ENCODE measurements at regions not wholly inside any gene's neighbourhood (a gene's known extent, or its start where the extent isn't known, plus 50 kb on each side); places are given as distances from the start of the nearest gene placed in this dataset.

DNA sequence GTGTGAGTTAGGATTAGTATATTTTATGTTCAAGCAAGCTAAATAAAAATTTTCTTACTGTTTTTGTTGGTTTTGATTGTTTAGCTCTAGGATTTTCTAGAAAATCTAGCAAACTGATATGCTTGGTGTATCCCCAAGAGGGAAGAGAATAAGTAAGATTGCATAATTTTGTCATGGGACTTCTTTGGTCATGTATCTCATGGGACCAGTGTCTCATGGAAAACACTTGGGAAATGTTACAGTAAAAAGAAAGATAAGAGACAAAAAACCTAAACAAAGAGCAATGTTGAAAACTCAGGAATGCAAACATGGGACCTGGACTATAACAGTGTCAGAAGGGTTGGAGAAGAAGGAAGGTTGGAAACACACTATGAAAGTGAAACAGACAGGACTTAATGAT lies 119.4 kb downstream of the TLR4 start:
- ChIA-PET CTCF (interaction anchor here (0.7 kb wide), 2 partner anchors 10 to 161 kb away, joined by 3 to 7 read pairs; no protein-coding TSS in a partner anchor), POLR2A (no interaction called here)
- TF ChIP-seq MZF1 (tag by site-specific recombination; IDR thresholded peaks at IDR 0.05; ENCODE audit: borderline replicate concordance) (no peak), BCL11A (tag by site-specific recombination; IDR thresholded peaks at IDR 0.05; ENCODE audit: low read depth) (no peak), ZNF211 (tag by site-specific recombination; IDR thresholded peaks at IDR 0.05; ENCODE audit: low read depth) (no peak), ZNF658 (tag by site-specific recombination; IDR thresholded peaks at IDR 0.05) (no peak), FEZF1 (tag by site-specific recombination; IDR thresholded peaks at IDR 0.05) (no peak), ZNF391 (tag by site-specific recombination; IDR thresholded peaks at IDR 0.05; ENCODE audit: borderline replicate concordance, low read depth) (no peak)
- Histone ChIP-seq H3K4me1 (ENCODE audit: control insufficient read depth, insufficient read depth, low read length) (no peaks in the 10 kb centered on the region), H3K27ac (ENCODE audit: extremely low read depth, low read depth, low read length) (no peak overlapping the region), H3K9me3 (ENCODE audit: control insufficient read depth, insufficient read depth, low read depth, low read length) (no peaks in the 10 kb centered on the region), H3K4me3 (ENCODE audit: low read depth, low read length) (no peak overlapping the region), H3K36me3 (ENCODE audit: control insufficient read depth in 2 of 2, insufficient read depth in 1 of 2, low read length in 2 of 2) (no peaks in the 10 kb centered on the region)

DNA sequence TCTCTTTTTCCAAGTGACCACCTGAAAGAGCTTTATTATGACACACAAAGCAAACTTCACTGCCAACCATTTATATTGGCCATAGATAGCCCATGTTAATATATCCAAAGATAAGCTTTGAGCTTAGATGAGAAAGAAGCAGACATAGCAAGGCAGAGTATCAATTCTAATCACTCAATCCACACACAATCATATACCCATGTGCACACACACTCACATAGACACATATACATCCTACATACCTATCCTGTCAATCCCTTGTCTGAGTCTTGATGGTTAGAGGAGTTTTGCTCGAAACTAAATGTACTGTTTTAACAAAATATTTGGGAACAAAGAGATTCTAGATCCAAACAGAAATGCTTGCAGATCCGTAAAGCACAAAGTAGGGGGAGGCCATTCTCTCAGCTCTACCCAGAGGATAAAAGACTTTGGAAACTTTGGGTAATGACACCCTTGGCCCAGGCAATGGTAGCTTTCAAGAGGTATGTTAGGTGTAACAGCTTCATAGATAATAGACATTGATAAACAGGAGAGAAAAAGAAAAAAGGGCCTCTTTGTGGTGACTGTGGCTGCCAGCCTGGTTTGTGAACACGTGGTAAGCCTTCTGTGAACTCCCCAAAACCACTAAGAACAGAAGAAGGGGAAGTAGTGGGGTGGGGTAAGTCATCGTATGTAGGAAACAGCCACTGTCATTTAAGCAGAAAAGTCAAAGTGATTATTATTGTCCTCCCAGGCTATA lies 121.6 kb downstream of the TLR4 start:
- POLR2A ChIA-PET: no interaction called here
- Histone ChIP-seq H3K4me1 (ENCODE audit: control insufficient read depth, insufficient read depth, low read length) (no peaks in the 10 kb centered on the region), H3K9me3 (ENCODE audit: control insufficient read depth, insufficient read depth, low read depth, low read length) (no peaks in the 10 kb centered on the region), H3K36me3 (ENCODE audit: control insufficient read depth in 2 of 2, insufficient read depth in 1 of 2, low read length in 2 of 2) (no peaks in the 10 kb centered on the region), H3K4me3 (ENCODE audit: low read depth, low read length) (no peak overlapping the region), H3K27ac (ENCODE audit: extremely low read depth, low read depth, low read length) (no peak overlapping the region)
- CTCF ChIA-PET: interaction anchor here (0.6 kb wide), 2 partner anchors 17 to 1003 kb away, joined by 3 to 4 read pairs; no protein-coding TSS in a partner anchor
- TF ChIP-seq ZNF350 (tag by site-specific recombination; IDR thresholded peaks at IDR 0.05): no peak
- TF ChIP-seq ZBTB7A (tag by site-specific recombination; IDR thresholded peaks at IDR 0.05; ENCODE audit: low read depth): no peak
- TF ChIP-seq, protein P1, sequence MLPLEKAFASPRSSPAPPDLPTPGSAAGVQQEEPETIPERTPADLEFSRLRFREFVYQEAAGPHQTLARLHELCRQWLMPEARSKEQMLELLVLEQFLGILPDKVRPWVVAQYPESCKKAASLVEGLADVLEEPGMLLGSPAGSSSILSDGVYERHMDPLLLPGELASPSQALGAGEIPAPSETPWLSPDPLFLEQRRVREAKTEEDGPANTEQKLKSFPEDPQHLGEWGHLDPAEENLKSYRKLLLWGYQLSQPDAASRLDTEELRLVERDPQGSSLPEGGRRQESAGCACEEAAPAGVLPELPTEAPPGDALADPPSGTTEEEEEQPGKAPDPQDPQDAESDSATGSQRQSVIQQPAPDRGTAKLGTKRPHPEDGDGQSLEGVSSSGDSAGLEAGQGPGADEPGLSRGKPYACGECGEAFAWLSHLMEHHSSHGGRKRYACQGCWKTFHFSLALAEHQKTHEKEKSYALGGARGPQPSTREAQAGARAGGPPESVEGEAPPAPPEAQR (tag by site-specific recombination; IDR thresholded peaks at IDR 0.05): no peak
- TF ChIP-seq ZNF768 (tag by site-specific recombination; IDR thresholded peaks at IDR 0.05): no peak
- TF ChIP-seq HOXD13 (CRISPR knock-in tag; IDR thresholded peaks at IDR 0.05; ENCODE audit: borderline replicate concordance): no peak
- TF ChIP-seq, protein P2, sequence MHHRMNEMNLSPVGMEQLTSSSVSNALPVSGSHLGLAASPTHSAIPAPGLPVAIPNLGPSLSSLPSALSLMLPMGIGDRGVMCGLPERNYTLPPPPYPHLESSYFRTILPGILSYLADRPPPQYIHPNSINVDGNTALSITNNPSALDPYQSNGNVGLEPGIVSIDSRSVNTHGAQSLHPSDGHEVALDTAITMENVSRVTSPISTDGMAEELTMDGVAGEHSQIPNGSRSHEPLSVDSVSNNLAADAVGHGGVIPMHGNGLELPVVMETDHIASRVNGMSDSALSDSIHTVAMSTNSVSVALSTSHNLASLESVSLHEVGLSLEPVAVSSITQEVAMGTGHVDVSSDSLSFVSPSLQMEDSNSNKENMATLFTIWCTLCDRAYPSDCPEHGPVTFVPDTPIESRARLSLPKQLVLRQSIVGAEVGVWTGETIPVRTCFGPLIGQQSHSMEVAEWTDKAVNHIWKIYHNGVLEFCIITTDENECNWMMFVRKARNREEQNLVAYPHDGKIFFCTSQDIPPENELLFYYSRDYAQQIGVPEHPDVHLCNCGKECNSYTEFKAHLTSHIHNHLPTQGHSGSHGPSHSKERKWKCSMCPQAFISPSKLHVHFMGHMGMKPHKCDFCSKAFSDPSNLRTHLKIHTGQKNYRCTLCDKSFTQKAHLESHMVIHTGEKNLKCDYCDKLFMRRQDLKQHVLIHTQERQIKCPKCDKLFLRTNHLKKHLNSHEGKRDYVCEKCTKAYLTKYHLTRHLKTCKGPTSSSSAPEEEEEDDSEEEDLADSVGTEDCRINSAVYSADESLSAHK (tag by site-specific recombination; IDR thresholded peaks at IDR 0.05): no peak
- no peak for TF ChIP-seq EGR2 (tag by site-specific recombination; IDR thresholded peaks at IDR 0.05; ENCODE audit: low read depth)
- no peak for TF ChIP-seq GLIS1 (tag by site-specific recombination; IDR thresholded peaks at IDR 0.05)
- TF ChIP-seq, protein P3, sequence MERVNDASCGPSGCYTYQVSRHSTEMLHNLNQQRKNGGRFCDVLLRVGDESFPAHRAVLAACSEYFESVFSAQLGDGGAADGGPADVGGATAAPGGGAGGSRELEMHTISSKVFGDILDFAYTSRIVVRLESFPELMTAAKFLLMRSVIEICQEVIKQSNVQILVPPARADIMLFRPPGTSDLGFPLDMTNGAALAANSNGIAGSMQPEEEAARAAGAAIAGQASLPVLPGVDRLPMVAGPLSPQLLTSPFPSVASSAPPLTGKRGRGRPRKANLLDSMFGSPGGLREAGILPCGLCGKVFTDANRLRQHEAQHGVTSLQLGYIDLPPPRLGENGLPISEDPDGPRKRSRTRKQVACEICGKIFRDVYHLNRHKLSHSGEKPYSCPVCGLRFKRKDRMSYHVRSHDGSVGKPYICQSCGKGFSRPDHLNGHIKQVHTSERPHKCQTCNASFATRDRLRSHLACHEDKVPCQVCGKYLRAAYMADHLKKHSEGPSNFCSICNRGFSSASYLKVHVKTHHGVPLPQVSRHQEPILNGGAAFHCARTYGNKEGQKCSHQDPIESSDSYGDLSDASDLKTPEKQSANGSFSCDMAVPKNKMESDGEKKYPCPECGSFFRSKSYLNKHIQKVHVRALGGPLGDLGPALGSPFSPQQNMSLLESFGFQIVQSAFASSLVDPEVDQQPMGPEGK (tag by site-specific recombination; IDR thresholded peaks at IDR 0.05): no peak
- TF ChIP-seq, protein P4, sequence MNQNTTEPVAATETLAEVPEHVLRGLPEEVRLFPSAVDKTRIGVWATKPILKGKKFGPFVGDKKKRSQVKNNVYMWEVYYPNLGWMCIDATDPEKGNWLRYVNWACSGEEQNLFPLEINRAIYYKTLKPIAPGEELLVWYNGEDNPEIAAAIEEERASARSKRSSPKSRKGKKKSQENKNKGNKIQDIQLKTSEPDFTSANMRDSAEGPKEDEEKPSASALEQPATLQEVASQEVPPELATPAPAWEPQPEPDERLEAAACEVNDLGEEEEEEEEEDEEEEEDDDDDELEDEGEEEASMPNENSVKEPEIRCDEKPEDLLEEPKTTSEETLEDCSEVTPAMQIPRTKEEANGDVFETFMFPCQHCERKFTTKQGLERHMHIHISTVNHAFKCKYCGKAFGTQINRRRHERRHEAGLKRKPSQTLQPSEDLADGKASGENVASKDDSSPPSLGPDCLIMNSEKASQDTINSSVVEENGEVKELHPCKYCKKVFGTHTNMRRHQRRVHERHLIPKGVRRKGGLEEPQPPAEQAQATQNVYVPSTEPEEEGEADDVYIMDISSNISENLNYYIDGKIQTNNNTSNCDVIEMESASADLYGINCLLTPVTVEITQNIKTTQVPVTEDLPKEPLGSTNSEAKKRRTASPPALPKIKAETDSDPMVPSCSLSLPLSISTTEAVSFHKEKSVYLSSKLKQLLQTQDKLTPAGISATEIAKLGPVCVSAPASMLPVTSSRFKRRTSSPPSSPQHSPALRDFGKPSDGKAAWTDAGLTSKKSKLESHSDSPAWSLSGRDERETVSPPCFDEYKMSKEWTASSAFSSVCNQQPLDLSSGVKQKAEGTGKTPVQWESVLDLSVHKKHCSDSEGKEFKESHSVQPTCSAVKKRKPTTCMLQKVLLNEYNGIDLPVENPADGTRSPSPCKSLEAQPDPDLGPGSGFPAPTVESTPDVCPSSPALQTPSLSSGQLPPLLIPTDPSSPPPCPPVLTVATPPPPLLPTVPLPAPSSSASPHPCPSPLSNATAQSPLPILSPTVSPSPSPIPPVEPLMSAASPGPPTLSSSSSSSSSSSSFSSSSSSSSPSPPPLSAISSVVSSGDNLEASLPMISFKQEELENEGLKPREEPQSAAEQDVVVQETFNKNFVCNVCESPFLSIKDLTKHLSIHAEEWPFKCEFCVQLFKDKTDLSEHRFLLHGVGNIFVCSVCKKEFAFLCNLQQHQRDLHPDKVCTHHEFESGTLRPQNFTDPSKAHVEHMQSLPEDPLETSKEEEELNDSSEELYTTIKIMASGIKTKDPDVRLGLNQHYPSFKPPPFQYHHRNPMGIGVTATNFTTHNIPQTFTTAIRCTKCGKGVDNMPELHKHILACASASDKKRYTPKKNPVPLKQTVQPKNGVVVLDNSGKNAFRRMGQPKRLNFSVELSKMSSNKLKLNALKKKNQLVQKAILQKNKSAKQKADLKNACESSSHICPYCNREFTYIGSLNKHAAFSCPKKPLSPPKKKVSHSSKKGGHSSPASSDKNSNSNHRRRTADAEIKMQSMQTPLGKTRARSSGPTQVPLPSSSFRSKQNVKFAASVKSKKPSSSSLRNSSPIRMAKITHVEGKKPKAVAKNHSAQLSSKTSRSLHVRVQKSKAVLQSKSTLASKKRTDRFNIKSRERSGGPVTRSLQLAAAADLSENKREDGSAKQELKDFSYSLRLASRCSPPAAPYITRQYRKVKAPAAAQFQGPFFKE (tag by site-specific recombination; IDR thresholded peaks at IDR 0.05; ENCODE audit: borderline replicate concordance): no peak
- TF ChIP-seq ZNF623 (tag by site-specific recombination; IDR thresholded peaks at IDR 0.05): no peak
- TF ChIP-seq ZNF555 (tag by site-specific recombination; conservative IDR thresholded peaks at IDR 0.05): no peak
- no peak for TF ChIP-seq ZNF426 (tag by site-specific recombination; IDR thresholded peaks at IDR 0.05)
- TF ChIP-seq BCL11A (tag by site-specific recombination; IDR thresholded peaks at IDR 0.05; ENCODE audit: low read depth): no peak
- no peak for TF ChIP-seq ZNF274 (IDR thresholded peaks at IDR 0.05; ENCODE audit: low read length)
- TF ChIP-seq ZNF274 (tag by site-specific recombination; IDR thresholded peaks at IDR 0.05; ENCODE audit: borderline replicate concordance): no peak
- no peak for TF ChIP-seq IKZF3 (tag by site-specific recombination; IDR thresholded peaks at IDR 0.05)
- TF ChIP-seq ZNF391 (tag by site-specific recombination; IDR thresholded peaks at IDR 0.05; ENCODE audit: borderline replicate concordance, low read depth): no peak

All from HEK293 (cell line).